ENCODE measurements at regions not wholly inside any gene's neighbourhood (a gene's known extent, or its start where the extent isn't known, plus 50 kb on each side); places are given as distances from the start of the nearest gene placed in this dataset.

GRCh38 chr4:37101686-37102085, 142.9 kb upstream of the NWD2 start:
- TF ChIP-seq CTCF (IDR thresholded peaks at IDR 0.05; ENCODE audit: low read depth, low read length): no peak
- no peak for TF ChIP-seq EZH2phosphoT487 (IDR thresholded peaks at IDR 0.05; ENCODE audit: low read depth)
